Fibroblast of lung (primary cell): ENCODE measurements at regions not wholly inside any gene's neighbourhood (a gene's known extent, or its start where the extent isn't known, plus 50 kb on each side); places are given as distances from the start of the nearest gene placed in this dataset.

Experiments used
- EZH2 ChIP-seq: IDR thresholded peaks from 2 replicates; pipeline ENCODE4 v1.5.1; 2012; ENCODE audit warnings: low read length, control low read depth, mild to moderate bottlenecking; ENCODE audit errors: missing control alignments
- TF ChIP-seq, protein P1 (sequence below), 2 donors: IDR thresholded peaks in 1 of 2; conservative IDR thresholded peaks in 1 of 2; 1 replicate in 1 of 2; 2 replicates in 1 of 2; pipeline ENCODE4 v1.5.1; 2011 to 2012; ENCODE audit warnings: low read length in 2 of 2, control low read depth in 1 of 2, inconsistent platforms in 1 of 2, low read depth in 1 of 2, mild to moderate bottlenecking in 1 of 2

DNA sequence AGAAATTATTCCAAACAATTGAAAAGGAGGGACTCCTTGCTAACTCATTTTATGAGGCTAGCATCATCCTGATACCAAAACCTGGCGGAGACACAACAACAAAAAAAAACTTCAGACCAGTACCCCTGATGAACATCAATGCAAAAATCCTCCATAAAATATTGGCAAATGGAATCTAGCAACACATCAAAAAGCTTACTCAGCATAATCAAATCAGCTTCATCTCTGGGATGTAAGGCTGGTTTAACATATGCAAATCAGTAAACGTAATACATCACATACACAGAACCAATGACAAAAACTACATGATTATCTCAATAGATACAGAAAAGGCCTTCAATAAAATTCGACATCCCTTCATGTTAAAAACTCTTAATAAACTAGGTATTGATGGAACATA lies 440.1 kb downstream of the NUF2 start:
- TF ChIP-seq, protein P1, sequence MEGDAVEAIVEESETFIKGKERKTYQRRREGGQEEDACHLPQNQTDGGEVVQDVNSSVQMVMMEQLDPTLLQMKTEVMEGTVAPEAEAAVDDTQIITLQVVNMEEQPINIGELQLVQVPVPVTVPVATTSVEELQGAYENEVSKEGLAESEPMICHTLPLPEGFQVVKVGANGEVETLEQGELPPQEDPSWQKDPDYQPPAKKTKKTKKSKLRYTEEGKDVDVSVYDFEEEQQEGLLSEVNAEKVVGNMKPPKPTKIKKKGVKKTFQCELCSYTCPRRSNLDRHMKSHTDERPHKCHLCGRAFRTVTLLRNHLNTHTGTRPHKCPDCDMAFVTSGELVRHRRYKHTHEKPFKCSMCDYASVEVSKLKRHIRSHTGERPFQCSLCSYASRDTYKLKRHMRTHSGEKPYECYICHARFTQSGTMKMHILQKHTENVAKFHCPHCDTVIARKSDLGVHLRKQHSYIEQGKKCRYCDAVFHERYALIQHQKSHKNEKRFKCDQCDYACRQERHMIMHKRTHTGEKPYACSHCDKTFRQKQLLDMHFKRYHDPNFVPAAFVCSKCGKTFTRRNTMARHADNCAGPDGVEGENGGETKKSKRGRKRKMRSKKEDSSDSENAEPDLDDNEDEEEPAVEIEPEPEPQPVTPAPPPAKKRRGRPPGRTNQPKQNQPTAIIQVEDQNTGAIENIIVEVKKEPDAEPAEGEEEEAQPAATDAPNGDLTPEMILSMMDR (conservative IDR thresholded peaks at IDR 0.05 in 1 of 2, IDR thresholded peaks at IDR 0.05 in 1 of 2; ENCODE audit: low read depth in 1 of 2, low read length in 2 of 2), result no peak
- TF ChIP-seq EZH2, result no peak
